Glomerular visceral epithelial cell (primary cell): ENCODE measurements at regions not wholly inside any gene's neighbourhood (a gene's known extent, or its start where the extent isn't known, plus 50 kb on each side); places are given as distances from the start of the nearest gene placed in this dataset.
"Not testable (repeated sequence)": the region's sequence is repeated elsewhere in the genome, so short reads cannot be mapped to it uniquely, and the experiment has no call there.

Source experiments
- DNase-seq: peaks from one replicate; pipeline ENCODE4 v3.0.0-alpha.2; 2016; ENCODE audit errors: extremely low spot score

DNA sequence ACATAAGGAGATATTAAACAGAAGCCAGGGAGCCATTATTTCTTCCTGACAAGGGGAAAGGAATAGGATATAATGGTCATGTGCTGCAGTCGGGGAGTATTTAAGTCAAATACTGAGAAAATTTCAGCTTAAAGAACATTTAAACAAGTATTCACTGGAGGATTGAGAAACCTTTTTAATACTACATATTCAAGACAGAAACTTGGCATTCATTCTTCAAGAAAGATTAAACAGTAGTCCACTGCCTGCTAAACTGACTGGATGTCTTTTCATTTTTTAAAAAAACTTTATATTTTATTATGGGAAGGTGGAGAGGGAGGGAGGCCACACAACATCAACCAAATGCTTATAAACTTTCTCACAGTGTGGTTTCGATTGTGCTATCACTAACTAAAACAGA, 107.4 kb upstream of the CBLB start:
- no peak for DNase-seq

DNA sequence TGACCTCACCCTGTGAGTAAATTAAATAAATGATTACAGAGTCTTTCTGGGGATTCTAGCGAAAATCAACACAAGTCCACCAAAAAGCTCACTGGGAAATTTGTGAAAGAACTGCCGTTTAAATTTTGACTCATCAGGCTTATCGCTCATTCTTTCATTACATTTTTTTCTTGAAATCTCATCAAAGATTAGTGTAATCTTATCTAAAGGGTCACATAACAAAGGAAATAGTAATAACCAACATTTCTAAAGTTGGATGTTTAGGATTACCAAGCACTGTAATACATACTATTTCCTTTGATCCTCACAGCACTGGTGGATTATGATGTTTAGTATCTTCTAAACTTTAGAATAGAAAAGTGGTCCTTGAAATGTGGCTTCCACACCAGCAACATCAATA, 111.1 kb upstream of the CBLB start:
- no peak for DNase-seq

DNA sequence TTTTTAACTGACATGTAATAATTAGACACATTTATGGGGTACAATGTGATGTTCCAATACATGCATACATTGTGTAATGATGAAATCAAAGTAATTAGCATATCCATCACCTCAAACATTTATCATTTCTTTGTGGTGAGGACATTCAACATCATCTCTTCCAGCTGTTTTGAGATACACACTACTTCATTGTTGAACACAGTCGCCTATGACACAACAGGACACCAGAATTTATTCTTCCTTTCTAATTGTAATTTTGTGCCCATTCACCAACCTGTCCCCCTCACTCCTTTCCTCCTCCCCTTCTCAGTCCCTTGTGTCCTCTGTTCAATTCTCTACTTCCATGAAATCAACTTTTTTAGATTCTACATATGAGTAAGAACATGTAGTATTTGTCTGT, 113.4 kb upstream of the CBLB start:
- no peak for DNase-seq

DNA sequence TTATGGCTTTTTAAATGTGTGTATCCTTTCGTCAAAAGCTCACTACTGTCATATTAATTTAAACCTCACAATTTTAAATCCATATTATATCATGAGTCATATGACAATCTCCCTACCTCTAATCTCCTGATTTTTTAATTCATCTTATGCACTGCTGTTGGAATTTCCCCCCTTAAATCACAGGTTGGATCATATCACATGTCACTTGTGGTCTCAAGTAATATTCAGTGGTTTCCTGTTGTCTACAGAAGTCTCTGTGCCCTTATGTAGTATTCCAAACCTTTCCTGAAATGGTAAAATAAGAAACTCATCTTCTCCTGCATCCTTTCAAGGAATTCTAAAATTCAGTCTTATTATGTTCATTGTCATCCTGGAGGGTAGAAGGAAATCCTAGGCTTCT, 116.0 kb upstream of the CBLB start:
- DNase-seq, result no peak

DNA sequence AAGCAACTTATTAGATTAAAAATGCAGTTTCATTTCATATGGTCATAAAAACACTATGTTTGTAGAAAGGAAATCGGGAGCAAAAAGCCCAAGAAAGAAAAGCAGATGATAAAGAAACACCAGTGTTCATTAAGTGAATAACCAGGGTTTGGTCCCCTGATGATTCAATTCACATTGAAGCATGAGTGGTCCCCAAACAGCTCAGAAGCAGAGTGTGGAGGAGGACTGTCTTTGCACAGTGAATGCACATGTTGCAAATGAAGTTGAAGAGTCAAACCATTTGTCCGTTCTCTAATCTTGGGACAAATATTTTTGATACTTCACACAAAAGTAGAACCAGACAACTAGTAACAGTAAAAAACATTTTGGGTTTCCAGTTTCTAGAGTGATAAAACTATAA, 117.5 kb upstream of the CBLB start:
- not testable (repeated sequence) for DNase-seq

DNA sequence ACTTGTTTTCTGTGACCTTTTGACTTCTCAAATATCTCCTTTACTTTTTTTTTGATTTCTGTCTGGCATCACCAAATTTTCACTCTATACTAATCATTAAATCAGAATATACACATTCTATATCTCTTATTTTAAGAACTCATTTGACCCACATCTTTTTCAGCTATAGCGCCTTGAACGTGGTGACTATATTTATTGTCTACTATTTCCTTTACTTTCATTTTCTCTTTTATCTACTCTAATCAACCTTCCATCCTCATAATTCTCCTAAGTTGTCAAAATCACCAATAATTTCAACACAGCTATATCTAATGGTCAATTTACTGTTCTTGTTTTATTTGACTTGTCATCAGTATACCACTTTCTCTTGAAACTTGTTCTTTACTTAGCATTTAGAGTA, 119.0 kb upstream of the CBLB start:
- no peak for DNase-seq

DNA sequence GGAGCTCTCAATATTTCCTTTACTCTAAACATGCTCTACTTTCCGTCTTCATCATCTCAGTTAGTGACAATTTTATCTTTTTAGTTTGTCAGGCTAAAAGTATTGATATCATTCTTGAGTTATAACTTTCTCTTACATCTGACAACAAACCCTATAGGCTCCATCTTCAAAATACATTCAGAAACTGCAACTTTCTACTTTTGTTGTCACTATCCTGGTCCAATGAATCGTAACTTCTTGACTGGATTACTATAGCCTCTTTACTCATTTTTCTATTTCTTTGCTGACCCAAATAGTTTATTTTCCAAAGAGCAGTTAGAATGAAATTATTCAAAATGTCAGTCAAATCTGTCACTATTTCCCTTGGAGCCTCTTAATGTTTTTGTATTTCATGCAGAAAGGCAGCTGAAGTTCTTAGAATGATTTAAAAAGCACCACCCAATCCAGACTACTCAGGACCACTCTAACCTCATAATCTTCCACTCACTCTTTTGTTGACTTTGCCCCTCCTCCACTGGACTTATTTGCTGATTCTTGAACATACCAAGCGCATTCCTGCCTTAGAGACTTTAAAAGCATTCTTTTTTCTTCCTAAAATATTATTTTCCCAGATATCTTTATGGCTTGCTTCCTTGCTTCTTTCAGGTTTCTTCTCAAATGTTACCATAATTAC, 119.9 kb upstream of the CBLB start:
- DNase-seq, result no peak

DNA sequence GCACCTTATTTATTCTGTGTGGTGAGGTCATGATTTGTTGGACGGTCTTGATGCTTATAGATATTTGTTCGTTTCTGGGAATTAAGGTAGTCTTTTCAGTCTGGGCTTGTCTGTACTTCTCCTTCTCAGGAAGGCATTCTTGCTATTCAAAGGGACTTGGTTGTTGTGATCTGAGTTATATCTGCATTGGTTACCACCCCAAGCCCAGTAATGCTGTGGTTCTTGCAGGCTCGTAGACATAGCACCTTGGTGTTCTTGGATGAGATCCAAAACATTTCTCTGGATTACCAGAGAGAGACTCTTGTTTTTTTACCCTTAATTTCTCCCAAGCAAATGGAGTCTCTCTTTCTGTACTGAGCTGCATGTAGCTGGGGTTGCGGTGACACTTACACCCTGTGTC, 128.0 kb upstream of the CBLB start:
- DNase-seq, result no peak

DNA sequence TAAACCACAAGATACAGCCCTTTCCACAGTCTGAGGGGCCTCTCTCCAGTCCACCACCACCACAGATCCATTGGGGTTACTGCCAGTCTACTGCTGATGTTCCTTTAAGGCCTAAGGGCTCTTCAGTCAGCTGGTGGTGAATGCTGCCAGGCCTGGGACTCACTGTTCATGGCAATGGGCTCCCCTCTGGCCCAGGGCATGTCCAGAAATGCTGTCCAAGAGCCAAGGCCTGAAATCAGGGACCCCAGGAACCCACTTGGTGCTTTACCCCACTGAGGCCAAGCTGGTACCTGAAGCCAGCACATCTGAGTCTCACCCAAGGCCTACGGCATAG, 128.6 kb upstream of the CBLB start:
- DNase-seq, result no peak

DNA sequence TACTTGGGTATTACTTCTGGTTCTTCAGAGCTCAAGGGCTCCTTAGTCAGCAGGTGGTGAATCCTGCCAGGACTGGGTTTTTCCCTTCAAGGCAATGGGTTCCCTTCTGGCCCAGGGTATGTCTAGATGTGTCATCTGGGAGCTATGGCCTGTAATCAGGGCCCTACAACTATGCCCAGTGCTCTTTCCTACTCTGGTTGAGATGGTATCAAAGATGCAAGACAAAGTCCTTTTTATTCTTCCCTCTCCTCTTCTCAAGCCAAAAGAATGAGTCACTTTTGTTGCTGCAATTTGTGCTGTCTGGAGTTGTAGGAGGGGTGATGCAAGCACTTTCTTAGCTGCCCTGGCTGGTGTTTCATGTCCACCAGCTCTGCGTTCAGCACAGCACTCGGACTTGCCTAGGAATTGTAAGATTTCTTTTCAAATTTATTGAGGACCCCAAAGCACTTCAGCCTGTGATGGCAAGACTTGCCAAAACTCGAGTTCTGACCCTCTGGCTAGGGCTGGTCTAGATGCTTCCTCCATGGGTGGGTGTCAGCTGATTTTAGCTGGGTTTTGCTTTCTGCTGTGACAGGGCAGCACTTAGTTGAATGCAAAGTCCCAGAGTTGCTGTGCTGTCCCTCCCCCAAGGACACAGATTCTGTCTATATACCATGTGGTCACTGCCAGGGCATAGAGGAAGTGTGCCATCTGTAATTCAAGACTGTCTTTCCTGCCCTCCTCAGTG, 129.2 kb upstream of the CBLB start:
- peak; percentile 45 for DNase-seq

DNA sequence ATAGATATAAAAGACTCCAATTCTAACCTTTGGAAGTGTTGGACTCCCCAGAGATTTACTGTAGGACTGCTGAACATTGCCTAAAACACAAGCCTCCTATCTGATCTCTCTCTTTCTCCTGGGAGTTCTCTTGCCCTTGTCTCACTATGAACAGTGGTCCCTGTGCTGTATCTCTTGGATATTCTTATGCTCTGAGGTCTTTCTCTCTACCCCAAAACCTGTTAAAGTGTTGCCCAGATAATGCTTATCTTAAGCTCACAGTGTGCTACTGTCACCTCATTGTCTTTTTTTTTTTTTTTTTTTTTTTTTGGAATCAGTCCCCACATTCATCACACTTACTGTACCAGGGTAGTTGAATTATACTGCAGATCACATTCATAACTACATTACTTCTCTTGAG, 131.0 kb upstream of the CBLB start:
- DNase-seq, result no peak

DNA sequence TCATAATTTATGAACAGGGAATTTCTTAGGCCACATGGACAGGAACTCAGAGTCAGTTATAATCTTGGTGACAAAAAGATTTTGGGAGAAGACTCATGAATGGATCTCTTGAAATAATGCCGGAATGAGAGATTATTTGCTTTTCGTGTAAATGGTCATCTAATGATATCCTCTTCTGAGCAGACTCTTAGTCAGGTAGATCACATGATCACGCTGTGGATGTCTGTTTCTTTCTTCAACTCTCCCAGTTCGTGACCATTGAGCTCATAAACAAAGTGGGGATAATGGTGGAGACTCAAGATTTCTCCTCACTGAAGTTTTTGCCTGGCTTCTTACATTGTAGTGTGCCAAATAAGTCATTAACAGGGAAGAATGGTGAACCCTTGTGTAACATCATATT, 133.1 kb upstream of the CBLB start:
- no peak for DNase-seq

DNA sequence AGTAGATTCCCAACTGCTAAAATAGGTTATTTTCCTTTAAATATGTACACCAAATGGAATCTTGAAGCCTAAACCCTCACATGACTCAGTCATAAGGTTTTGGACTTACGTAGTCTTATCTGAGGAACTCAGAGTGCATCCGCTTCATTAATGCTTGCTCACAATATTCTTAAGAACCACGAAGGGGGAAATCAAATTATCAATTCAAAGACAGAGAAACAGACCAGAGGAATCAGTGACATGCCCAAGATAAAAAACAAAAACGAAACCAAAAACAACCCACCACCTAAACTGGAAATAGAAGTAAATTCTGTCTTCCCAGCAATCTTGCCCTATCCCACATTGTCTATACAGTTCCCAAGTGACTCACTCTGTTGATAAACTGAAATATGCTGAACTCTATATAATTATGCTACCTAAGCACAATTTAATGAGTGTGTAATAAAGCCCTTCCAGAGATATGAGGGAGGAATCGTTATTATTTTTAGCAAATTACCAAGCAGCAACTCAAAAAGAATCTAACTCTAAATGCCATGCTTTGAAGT, 135.4 kb upstream of the CBLB start:
- no peak for DNase-seq

DNA sequence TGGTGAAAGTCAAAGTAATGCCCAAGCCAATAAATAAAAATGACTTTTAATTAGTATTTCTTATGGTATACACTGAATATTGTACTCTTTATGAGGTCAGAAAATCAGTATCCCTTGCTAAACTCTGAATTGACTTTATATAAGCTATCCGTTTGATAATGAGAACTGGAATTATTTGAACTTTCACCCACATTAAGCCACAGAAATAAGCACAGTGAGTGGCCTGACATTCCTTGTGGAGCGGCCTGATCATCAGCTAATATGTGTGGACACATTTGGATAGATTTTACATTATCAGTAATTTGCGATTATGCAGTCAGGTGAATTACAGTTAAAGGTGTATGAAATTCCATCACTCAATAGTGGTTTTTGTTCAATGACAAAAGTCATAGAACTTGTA, 136.0 kb upstream of the CBLB start:
- no peak for DNase-seq

DNA sequence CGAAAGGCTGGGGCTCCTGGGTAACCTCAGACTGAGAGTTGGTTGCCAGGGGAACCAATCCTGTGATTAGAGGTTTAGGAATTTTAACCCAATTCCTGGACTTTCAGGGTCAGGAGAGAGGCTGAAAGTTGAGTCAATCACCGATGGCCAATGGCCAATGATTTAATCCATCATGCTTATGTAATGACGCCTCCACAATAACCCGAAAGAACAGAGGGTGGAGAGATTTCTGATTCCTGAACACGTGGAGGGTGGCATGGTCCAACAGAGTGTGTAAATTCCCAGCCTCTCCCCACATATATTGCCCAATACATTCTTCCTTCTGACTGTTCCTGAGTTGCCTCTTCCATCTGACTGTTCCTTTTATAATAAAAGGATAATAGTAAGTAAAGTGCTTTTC, 137.2 kb upstream of the CBLB start:
- DNase-seq, result no peak

DNA sequence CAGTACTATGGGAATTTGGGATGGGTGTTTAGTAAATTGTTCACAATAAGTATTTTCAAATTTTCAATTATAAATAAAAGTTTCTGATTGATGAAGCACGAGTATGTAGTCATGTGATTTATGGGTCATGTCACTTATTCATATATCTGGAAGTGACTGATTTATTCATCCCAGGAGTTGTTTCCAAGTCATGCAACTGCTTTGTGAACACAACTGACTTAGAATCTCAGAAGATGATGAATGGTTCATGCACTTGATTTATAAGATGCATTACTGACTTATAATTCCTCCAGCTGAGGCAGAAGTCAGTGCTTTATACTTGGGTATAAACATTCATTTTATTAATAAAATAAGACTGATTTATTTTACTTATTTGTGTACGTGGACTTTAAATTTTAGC, 137.8 kb upstream of the CBLB start:
- DNase-seq, result no peak

DNA sequence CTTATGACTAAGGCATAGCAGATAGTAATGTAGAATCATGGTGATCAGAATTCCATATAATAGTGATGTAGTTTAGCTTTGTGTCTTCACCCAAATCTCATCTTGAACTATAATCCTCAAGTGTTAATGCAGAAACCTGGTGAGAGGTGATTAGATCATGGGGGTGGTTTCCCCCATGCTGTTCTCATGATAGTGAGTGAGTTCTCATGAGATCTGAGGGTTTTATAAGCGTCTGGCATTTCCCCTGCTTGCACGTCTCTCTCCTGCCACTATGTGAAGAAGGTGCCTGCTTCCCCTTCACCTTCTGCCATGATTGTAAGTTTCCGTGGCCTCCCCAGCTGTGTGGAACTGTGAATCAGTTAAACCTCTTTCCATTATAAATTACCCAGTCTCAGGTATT, 138.7 kb upstream of the CBLB start:
- no peak for DNase-seq

DNA sequence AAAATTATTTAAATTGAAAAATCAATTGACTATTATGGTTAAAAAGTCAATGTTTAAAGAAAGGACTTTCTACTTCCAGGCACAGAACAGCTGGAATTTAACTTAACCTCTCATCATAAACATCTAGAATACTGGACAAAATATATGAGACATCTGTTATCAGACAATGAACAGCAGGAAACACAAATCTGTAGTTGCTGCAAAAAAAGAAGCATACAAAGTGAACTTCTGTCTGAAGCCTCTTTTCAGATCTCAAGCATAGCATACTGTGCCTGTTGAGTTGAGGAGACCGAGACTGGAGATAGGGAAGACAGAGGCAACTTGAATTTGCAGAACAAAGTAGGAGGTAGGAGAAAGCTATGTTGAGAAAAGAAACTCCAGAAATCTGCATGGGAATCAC, 140.0 kb upstream of the CBLB start:
- DNase-seq, result no peak

DNA sequence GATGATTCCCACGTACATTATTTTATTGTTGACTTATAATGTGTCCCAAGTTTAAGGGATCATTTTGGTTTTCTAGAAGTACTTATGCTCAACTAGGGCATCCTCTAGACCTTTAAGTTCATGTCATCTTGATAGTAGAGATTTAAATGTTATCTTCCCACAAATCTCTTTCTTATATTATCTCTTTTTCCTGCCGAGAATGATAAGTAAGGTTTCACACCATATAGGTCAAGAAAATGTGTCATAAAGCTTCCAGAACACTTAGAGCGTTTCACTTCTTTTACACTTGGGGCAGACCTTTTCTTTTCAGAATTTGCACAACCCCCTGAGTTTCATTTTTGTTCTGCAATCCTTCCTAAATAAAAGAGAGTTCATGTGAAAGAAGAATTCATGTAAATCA, 142.0 kb upstream of the CBLB start:
- DNase-seq, result no peak

DNA sequence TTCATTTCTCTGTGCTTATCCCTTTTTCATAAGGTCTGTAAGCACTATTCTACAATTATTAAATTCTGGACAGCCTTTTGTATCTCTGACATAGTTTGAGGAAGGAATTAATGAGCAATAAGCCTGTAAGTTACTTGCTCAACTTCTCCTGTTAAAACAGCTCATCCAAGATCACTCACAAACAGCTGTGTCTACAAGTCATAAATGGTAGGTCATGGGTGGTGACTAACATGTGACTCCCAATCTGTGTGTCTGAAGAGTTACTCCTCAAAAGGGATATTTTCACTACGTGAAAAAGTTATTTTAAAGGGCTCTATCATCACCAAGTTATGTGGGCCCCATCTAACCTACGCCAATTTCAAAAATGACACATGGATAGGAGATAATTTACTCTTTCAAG, 145.2 kb upstream of the CBLB start:
- DNase-seq, result peak; percentile 35

DNA sequence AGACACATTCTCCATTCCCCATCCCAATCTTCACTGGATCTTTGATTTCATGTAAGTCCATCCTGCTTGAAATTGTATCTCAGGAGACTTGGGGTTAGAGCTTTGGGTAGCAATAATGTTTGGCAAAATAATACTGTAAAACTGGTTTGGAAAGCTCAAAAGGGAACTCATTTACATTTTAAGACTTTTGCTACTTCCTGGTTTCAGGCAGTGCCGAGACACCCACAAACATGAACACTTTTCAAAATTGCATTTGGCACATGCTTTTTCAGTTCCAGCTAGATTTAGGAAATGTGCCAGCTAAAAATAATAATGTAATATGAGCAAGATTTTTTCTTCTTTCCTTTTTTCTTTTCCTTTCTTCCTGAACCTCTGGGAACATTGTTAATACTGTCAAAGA, 145.7 kb upstream of the CBLB start:
- no peak for DNase-seq

DNA sequence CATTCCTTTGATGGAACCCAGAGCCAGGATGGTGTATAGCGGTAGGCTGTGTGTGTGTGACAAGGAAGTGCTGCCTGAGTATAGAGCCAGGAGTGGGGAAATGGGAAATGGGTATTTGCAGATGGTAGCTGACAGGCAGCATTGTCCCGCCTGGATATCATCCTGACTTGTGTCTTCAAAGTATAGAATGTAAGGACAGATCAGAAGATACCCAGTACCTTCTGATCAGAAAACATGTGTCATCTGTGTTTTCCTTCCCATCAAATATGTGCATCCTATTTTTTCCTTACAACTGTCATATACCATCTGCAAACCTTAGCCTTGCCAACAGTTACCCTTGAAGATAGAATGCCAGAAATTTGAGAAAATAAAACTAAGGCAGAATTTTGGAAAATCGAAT, 146.2 kb upstream of the CBLB start:
- DNase-seq, result no peak

DNA sequence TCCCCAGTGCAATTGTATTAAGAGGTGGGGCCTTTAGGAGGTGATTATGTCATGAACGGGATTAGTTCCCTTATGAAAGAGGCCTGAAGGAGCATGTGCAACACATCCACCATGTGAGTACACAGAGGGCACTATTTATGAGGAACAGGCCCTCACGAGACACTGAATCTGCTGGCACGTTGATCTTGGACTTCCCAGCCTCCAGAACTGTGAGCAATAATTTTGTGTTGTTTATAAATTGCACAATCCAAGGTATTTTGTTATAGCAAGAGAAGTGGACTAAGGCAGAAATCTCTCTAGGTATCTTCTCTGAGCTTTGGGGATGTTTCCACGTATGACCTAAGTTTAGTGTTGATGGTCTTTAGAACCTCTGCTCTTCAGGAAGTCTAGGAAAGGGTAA, 149.3 kb upstream of the CBLB start:
- DNase-seq, result no peak
